C4-2B (cell line): ENCODE measurements at regions not wholly inside any gene's neighbourhood (a gene's known extent, or its start where the extent isn't known, plus 50 kb on each side); places are given as distances from the start of the nearest gene placed in this dataset.

Source experiments
- CTCF ChIP-seq: fragments of 450-650 bp; conservative IDR thresholded peaks from 2 replicates; pipeline ENCODE4 v1.5.1; 2017; ENCODE audit warnings: mild to moderate bottlenecking
- ZFX ChIP-seq: fragments of 450-650 bp; IDR thresholded peaks from 2 replicates; pipeline ENCODE4 v1.6.1; 2017

- peak; percentile 86 for TF ChIP-seq CTCF
- TF ChIP-seq ZFX, result no peak
Measured at GRCh38 chr1:60978421-60979357, 103.7 kb upstream of the NFIA start.
